ENCODE measurements at regions not wholly inside any gene's neighbourhood (a gene's known extent, or its start where the extent isn't known, plus 50 kb on each side); places are given as distances from the start of the nearest gene placed in this dataset.
A peak's percentile ranks its signal among the peaks of the same experiment; 100 is the strongest.
"Not testable (repeated sequence)": the region's sequence is repeated elsewhere in the genome, so short reads cannot be mapped to it uniquely, and the experiment has no call there.

GRCh38 chr4:141290771-141291170, 70.1 kb downstream of the ZNF330 start:
- in situ Hi-C loops (cut with HindIII; ENCODE audit: low pct_unique_long_range_greater_than_20kb, low sequenced_read_pairs) = no loop called here
- DNase-seq (ENCODE audit: low read depth) = no peak

GRCh38 chr4:141294306-141294705, 73.6 kb downstream of the ZNF330 start:
- in situ Hi-C loops (cut with HindIII; ENCODE audit: low pct_unique_long_range_greater_than_20kb, low sequenced_read_pairs) = no loop called here
- DNase-seq (ENCODE audit: low read depth) = no peak

DNA sequence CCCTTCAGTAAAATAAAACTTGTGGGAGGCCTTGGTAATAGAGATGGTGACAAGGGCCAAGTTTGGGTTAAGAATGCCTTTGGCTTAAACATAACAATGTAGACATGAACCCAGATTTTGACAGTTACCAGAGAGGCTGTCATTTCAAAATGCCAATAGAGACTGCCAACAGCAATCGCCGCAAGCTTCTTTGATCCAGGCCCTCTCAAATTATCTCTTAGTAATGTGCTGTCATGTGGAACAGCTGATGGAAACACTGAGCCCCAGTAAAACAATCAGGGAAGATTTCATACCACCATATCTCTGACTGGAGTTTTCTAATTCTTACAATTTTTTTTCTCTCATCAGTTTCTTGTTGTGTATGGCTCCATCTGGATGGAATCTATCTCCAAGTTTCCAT, 80.5 kb downstream of the ZNF330 start:
- in situ Hi-C loops (cut with HindIII; ENCODE audit: low pct_unique_long_range_greater_than_20kb, low sequenced_read_pairs) = no loop called here
- no peak for DNase-seq (ENCODE audit: low read depth)

DNA sequence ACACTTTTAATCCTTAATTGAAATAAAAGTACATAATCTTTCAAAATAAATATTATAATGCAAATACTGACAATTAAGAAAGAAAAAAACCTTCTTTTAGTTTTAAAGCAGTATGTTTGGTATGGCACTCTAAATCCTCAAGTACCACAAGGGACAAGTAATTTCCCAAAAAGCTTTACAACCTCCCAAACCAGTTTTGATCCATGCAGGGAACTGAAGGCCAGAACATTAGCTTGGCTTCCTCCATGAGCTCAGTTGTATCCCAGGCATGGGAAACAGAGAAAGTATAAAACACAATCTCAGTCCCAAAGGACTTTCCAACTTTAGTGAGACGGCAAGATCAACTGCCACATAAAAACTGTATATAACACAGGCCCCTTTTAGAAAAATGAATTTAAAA, 82.2 kb downstream of the ZNF330 start:
- no peak for DNase-seq (ENCODE audit: low read depth)
- in situ Hi-C loops (cut with HindIII; ENCODE audit: low pct_unique_long_range_greater_than_20kb, low sequenced_read_pairs) = no loop called here

DNA sequence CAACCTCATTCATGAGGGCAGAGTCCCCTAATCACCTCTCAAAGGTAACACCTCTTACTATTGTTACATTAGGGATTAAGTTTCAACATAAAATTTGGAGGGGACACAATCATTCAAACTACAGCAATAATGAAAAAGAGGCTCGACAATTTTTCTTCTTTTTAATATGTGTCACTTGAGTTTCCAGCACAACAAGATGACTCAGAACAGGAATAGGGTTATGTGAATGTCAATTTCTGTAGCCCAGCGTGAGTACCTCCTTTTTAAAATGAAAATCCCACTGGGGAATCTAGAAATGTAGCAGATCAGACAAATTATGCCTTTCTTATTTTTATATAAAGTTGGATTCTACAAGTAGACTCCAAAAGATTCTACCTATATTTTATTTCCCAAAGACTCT, 83.7 kb downstream of the ZNF330 start:
- in situ Hi-C loops (cut with HindIII; ENCODE audit: low pct_unique_long_range_greater_than_20kb, low sequenced_read_pairs) = no loop called here
- no peak for DNase-seq (ENCODE audit: low read depth)

DNA sequence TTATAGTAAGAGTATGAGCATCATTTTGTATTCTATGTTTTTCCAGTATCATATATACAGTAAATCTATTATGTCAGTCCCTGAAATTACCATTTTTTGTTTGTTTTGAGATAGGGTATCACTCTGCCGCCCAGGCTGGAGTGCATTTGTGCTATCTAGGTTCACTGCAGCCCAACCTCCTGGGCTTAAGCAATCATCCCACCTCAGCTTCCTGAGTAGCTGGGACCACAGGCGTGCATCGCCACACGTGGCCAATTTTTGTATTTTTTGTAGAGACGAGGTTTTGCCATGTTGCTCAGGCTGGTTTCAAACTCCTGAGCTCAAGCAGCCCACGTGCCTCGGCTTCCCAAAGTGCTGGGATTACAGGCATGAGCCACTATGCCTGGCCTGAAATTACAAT, 85.6 kb downstream of the ZNF330 start:
- in situ Hi-C loops (cut with HindIII; ENCODE audit: low pct_unique_long_range_greater_than_20kb, low sequenced_read_pairs) = no loop called here
- no peak for DNase-seq (ENCODE audit: low read depth)

DNA sequence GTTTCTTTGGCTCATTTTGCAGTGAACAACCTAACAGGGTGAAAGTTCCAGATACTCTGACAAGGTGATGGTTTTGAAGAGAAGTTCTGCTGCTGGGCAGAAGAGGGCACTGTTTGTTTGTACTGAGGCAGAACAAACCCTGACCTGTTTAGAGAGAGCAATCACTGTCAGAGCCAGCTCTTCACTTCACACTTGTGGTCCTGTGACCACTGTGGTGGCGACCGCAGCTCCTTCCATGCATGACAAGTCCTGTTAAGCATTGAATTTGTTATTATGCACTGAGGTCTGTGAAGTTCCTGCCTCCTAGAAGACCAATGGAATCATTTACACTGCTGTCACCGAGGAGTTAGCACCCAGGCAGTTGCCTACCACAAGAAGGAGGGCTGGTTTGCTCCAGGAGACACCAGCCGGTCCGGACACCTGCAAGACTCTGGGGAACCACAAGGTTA, 86.6 kb downstream of the ZNF330 start:
- in situ Hi-C loops (cut with HindIII; ENCODE audit: low pct_unique_long_range_greater_than_20kb, low sequenced_read_pairs) = no loop called here
- DNase-seq (ENCODE audit: low read depth) = peak; percentile 92

DNA sequence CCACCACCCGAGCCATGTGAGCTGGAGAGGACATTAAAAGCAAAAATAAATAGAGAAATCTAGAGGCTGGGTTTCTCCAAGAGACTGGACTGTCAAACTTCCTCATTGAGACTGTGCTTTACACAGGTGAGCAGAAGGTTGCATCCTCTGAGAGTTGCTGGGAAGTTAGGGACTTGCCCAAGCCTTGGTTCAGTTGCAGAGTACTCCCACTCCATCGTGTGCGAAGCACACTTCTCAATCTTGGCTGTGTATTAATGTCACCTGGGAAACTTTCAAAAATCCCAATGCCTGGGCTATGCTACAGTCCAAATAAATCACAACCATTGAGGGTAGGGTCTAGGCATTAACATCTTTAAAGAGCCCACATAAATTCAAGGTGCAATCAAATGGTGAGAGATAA, 89.2 kb downstream of the ZNF330 start:
- no peak for DNase-seq (ENCODE audit: low read depth)
- in situ Hi-C loops (cut with HindIII; ENCODE audit: low pct_unique_long_range_greater_than_20kb, low sequenced_read_pairs) = no loop called here

GRCh38 chr4:141311246-141312204, 90.8 kb downstream of the ZNF330 start:
- DNase-seq (ENCODE audit: low read depth) = no peak
- in situ Hi-C loops (cut with HindIII; ENCODE audit: low pct_unique_long_range_greater_than_20kb, low sequenced_read_pairs) = no loop called here

- in situ Hi-C loops (cut with HindIII; ENCODE audit: low pct_unique_long_range_greater_than_20kb, low sequenced_read_pairs) = no loop called here
- no peak for DNase-seq (ENCODE audit: low read depth)
These were observed 93.9 kb downstream of the ZNF330 start for GRCh38 chr4:141314627-141315026.

DNA sequence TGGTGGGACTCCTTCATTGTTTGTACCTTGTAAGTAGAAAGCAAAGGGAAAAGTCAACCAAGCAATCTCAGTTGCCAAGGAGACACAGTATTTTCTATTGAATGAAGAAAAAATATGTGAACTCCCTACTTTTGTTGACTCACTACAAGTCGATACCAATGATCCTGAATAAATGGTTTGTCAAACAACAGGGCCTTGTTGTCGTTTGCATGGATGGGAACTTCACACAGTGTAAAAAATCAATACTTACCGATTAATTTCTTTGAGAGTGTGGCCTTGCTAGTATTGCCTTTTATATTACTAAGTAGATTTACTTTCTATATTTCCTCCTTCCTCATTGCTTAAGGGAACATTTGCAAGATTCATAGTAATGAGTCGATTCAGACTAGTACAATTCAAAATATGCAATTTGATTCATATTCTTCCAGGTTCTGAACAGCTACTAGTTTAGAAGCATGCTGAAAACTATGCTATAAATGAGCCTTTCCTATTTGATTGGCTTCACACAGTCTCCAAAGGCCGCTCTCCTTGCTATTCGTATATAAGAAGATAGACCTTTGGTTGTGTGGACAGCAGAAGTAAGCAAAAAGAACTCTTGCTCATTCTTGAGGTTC, 108.0 kb downstream of the ZNF330 start:
- in situ Hi-C loops (cut with HindIII; ENCODE audit: low pct_unique_long_range_greater_than_20kb, low sequenced_read_pairs) = no loop called here
- no peak for DNase-seq (ENCODE audit: low read depth)

GRCh38 chr4:141329174-141329569, 108.5 kb downstream of the ZNF330 start:
- in situ Hi-C loops (cut with HindIII; ENCODE audit: low pct_unique_long_range_greater_than_20kb, low sequenced_read_pairs) = no loop called here
- no peak for DNase-seq (ENCODE audit: low read depth)

- DNase-seq (ENCODE audit: low read depth) = no peak
- in situ Hi-C loops (cut with HindIII; ENCODE audit: low pct_unique_long_range_greater_than_20kb, low sequenced_read_pairs) = no loop called here
These were observed 109.9 kb downstream of the ZNF330 start for GRCh38 chr4:141330616-141331015.

GRCh38 chr4:141331534-141332358, 111.1 kb downstream of the ZNF330 start:
- DNase-seq (ENCODE audit: low read depth) = no peak
- in situ Hi-C loops (cut with HindIII; ENCODE audit: low pct_unique_long_range_greater_than_20kb, low sequenced_read_pairs) = no loop called here

DNA sequence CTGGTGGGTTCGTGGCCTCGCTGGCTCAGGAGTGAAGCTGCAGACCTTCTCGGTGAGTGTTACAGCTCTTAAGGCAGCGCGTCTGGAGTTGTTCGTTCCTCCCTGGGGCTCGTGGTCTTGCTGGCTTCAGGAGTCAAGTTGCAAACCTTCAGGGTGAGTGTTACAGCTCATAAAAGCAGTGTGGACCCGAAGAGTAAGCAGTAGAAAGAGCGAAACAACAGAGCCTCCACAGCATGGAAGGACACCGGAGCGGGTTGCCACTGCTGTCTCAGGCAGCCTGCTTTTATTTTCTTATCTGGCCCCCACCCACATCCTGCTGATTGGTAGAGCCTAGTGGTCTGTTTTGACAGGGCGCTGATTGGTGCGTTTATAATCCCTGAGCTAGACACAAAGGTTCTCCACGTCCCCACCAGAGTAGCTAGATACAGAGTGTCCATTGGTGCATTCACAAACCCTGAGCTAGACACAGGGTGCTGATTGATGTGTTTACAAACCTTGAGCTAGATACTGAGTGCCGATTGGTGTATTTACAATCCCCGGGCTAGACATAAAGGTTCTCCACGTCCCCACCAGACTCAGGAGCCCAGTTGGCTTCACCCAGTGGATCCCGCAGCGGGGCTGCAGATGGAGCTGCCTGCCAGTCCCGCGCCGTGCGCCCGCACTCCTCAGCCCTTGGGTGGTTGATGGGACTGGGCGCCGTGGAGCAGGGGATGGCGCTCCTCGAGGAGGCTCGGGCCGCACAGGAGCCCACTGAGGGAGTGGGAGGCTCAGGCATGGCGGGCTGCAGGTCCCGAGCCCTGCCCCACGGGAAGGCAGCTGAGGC, 111.9 kb downstream of the ZNF330 start:
- peak; percentile 87 for DNase-seq (ENCODE audit: low read depth)
- in situ Hi-C loops (cut with HindIII; ENCODE audit: low pct_unique_long_range_greater_than_20kb, low sequenced_read_pairs) = not testable (repeated sequence)

GRCh38 chr4:141333456-141334230, 112.9 kb downstream of the ZNF330 start:
- in situ Hi-C loops (cut with HindIII; ENCODE audit: low pct_unique_long_range_greater_than_20kb, low sequenced_read_pairs) = not testable (repeated sequence)

GRCh38 chr4:141335166-141335565, 114.5 kb downstream of the ZNF330 start:
- in situ Hi-C loops (cut with HindIII; ENCODE audit: low pct_unique_long_range_greater_than_20kb, low sequenced_read_pairs) = no loop called here
- DNase-seq (ENCODE audit: low read depth) = peak; percentile 18

More at GRCh38 chr4:141333456-141334230, 112.9 kb downstream of the ZNF330 start:
- DNase-seq (ENCODE audit: low read depth) = peak; percentile 38
